HepG2 (cell line): ENCODE measurements at regions not wholly inside any gene's neighbourhood (a gene's known extent, or its start where the extent isn't known, plus 50 kb on each side); places are given as distances from the start of the nearest gene placed in this dataset.

Experiments
- ATAC-seq: fragments of 200-7000 bp; cut with Tn5 transposase; 3 replicates; pipeline ENCODE4 v1.9.1; 2020; ENCODE audit warnings: mild to moderate bottlenecking, moderate library complexity
- BruUV-seq: library from RNA; stranded (reverse); fragments of 400-500 nt; replicated peaks from 2 replicates; lab custom pipeline; 2021; lab: Mats Ljungman, UMichigan
- CTCF ChIA-PET: fragments of 300-600 bp; formaldehyde crosslinking; extraction: SDS; loops from one replicate; lab custom pipeline; 2021; ENCODE audit warnings: low total read pairs, inconsistent platforms, low intra/inter-chr PET ratio; lab: Yijun Ruan, JAX
- POLR2A ChIA-PET: fragments of 350-600 bp; sonication (Branson Sonifier 250); formaldehyde crosslinking; loops from one replicate; lab custom pipeline; 2020; ENCODE audit warnings: antibody characterized with exemption, inconsistent platforms; lab: Yijun Ruan, JAX
- DNase-seq: peaks from one replicate; pipeline ENCODE4 v3.0.0-alpha.2; 2015; ENCODE audit warnings: low spot score
- FAIRE-seq: peaks from 3 replicates; lab custom pipeline; 2011; peaks lifted over from hg19 to GRCh38; lab: Jason Lieb, UNC
- H2AFZ ChIP-seq: one replicate; pipeline ENCODE4 v1.6.1; 2011; ENCODE audit warnings: low read length, inconsistent platforms
- H3K27ac ChIP-seq: fragments of 300-600 bp; 3 replicates; pipeline ENCODE4 v1.8.0; 2011; ENCODE audit warnings: mixed run types, mild to moderate bottlenecking, mixed read lengths, low read length, inconsistent platforms; ENCODE audit not compliant: insufficient read depth; ENCODE audit errors: extremely low read length
- H3K27me3 ChIP-seq, 2 experiments: fragments of 200-600 bp in 1 of 2; 2 replicates in 1 of 2; 3 replicates in 1 of 2; pipeline versions ENCODE4 v1.6.0 to v1.8.0; 2011; ENCODE audit warnings: low read length in 2 of 2, mild to moderate bottlenecking in 2 of 2, moderate library complexity in 2 of 2, inconsistent platforms in 1 of 2; ENCODE audit not compliant: insufficient read depth in 2 of 2, control insufficient read depth in 1 of 2
- H3K36me3 ChIP-seq, 2 experiments: fragments of 200-600 bp in 1 of 2; replicated peaks in 1 of 2; 2 replicates in 1 of 2; 3 replicates in 1 of 2; pipeline versions ENCODE4 v1.5.1 to v1.8.0; 2011; ENCODE audit warnings: low read length in 2 of 2, inconsistent platforms in 1 of 2; ENCODE audit not compliant: insufficient read depth in 2 of 2, control insufficient read depth in 1 of 2
- H3K4me1 ChIP-seq: 2 replicates; pipeline ENCODE4 v1.5.1; 2012; ENCODE audit warnings: low read length, inconsistent platforms; ENCODE audit not compliant: insufficient read depth
- H3K4me2 ChIP-seq: 2 replicates; pipeline ENCODE4 v1.6.0; 2011; ENCODE audit warnings: low read depth, low read length, inconsistent platforms
- H3K4me3 ChIP-seq, 3 experiments: fragments of 200-600 bp in 1 of 3; sonication (generic), shearing (Covaris generic) in 1 of 3; replicated peaks in 1 of 3; 2 replicates each; pipeline ENCODE4 v1.5.1; 2011 to 2016; ENCODE audit warnings: low read length in 3 of 3, inconsistent platforms in 2 of 3, low read depth in 2 of 3, mild to moderate bottlenecking in 2 of 3, control low read depth in 1 of 3, mixed read lengths in 1 of 3; ENCODE audit not compliant: insufficient read depth in 1 of 3
- H3K79me2 ChIP-seq: one replicate; pipeline ENCODE4 v1.6.1; 2011; ENCODE audit warnings: low read length, inconsistent platforms; ENCODE audit not compliant: insufficient read depth
- H3K9ac ChIP-seq: 2 replicates; pipeline ENCODE4 v1.6.0; 2011; ENCODE audit warnings: mild to moderate bottlenecking, low read depth, low read length, inconsistent platforms; ENCODE audit not compliant: insufficient read depth
- H3K9me3 ChIP-seq: 2 replicates; pipeline ENCODE4 v1.5.1; 2012; ENCODE audit warnings: mild to moderate bottlenecking, low read length
- H4K20me1 ChIP-seq: 2 replicates; pipeline ENCODE4 v1.6.0; 2011; ENCODE audit warnings: inconsistent platforms, mild to moderate bottlenecking, low read length, moderate library complexity; ENCODE audit not compliant: insufficient read depth
- GABPB1 ChIP-seq: IDR thresholded peaks from 2 replicates; pipeline ENCODE4 v1.6.1; 2016; ENCODE audit warnings: mild to moderate bottlenecking, missing genetic modification reagents, moderate library complexity, missing compliant biosample characterization
- GATA4 ChIP-seq: sonication (generic); IDR thresholded peaks from 2 replicates; pipeline ENCODE4 v1.6.1; 2016; ENCODE audit warnings: antibody characterized with exemption, low read depth, borderline replicate concordance
- GTF3A ChIP-seq: sonication (generic); formaldehyde crosslinking; conservative IDR thresholded peaks from 2 replicates; pipeline ENCODE4 v1.4.0; 2020; ENCODE audit warnings: mild to moderate bottlenecking, missing genetic modification reagents
- MAZ ChIP-seq, 2 experiments: sonication (generic) in 1 of 2; formaldehyde crosslinking in 1 of 2; IDR thresholded peaks; 2 replicates each; pipeline versions ENCODE4 v1.5.0 to v1.6.1; 2012 to 2020; ENCODE audit warnings: low read depth in 2 of 2, mild to moderate bottlenecking in 2 of 2, borderline replicate concordance in 1 of 2, improper control_type of control experiment in 1 of 2, low read length in 1 of 2, missing genetic modification reagents in 1 of 2, moderate library complexity in 1 of 2
- PCBP1 ChIP-seq: fragments of 200-400 bp; formaldehyde crosslinking; IDR thresholded peaks from 2 replicates; pipeline ENCODE4 v1.6.1; 2017; ENCODE audit warnings: mild to moderate bottlenecking, low read depth, low read length, borderline replicate concordance
- PRMT3 ChIP-seq: sonication (generic); formaldehyde crosslinking; IDR thresholded peaks from 2 replicates; pipeline ENCODE4 v1.8.1; 2022; ENCODE audit warnings: low read depth, mild to moderate bottlenecking, moderate library complexity, missing genetic modification reagents, borderline replicate concordance
- RFXANK ChIP-seq: IDR thresholded peaks from 2 replicates; pipeline ENCODE4 v1.6.1; 2016
- SATB2 ChIP-seq: sonication (generic); formaldehyde crosslinking; IDR thresholded peaks from 2 replicates; pipeline ENCODE4 v1.5.0; 2020; ENCODE audit warnings: missing genetic modification reagents
- YY1 ChIP-seq: IDR thresholded peaks from 2 replicates; pipeline ENCODE4 v1.6.1; 2011; ENCODE audit warnings: low read length, low read depth, moderate library complexity, mild to moderate bottlenecking; ENCODE audit not compliant: insufficient read depth, insufficient replicate concordance
- ZNF12 ChIP-seq: sonication (generic); formaldehyde crosslinking; IDR thresholded peaks from 2 replicates; pipeline ENCODE4 v1.5.0; 2020; ENCODE audit warnings: missing genetic modification reagents
- ZNF782 ChIP-seq: sonication (generic); formaldehyde crosslinking; IDR thresholded peaks from 2 replicates; pipeline ENCODE4 v1.4.0; 2020; ENCODE audit warnings: missing genetic modification reagents, mild to moderate bottlenecking, borderline replicate concordance
- ZSCAN9 ChIP-seq: IDR thresholded peaks from 2 replicates; pipeline ENCODE4 v1.6.1; 2016; ENCODE audit warnings: borderline replicate concordance
- WGBS: methylation state at CpG from one replicate; pipeline ENCODE4 v1.1.6; 2017; ENCODE audit warnings: low lambda C conversion rate; 5-methylcytosine and 5-hydroxymethylcytosine counted together
- in situ Hi-C: cut with HindIII; loops from 2 replicates; pipeline ENCODE4 v1.10.0; 2017; ENCODE audit warnings: low pct_unique_long_range_greater_than_20kb; ENCODE audit not compliant: extremely low pct_ligation_motif_present
- intact Hi-C: fragments of 100-400 bp; cut with micrococcal nuclease; formaldehyde crosslinking; loops from one replicate; pipeline ENCODE4 v1.10.0; 2022; ENCODE audit not compliant: unreplicated experiment
- TF ChIP-seq, protein P1 (sequence below): sonication (generic); formaldehyde crosslinking; IDR thresholded peaks from 2 replicates; pipeline ENCODE4 v1.9.0; 2021; ENCODE audit warnings: missing genetic modification reagents, borderline replicate concordance
- TF ChIP-seq, protein P2 (sequence below): sonication (generic); formaldehyde crosslinking; IDR thresholded peaks from 2 replicates; pipeline ENCODE4 v1.5.0; 2020; ENCODE audit warnings: missing genetic modification reagents
- TF ChIP-seq, protein P3 (sequence below): sonication (generic); formaldehyde crosslinking; IDR thresholded peaks from 2 replicates; pipeline ENCODE4 v1.4.0; 2020; ENCODE audit warnings: missing genetic modification reagents

DNA sequence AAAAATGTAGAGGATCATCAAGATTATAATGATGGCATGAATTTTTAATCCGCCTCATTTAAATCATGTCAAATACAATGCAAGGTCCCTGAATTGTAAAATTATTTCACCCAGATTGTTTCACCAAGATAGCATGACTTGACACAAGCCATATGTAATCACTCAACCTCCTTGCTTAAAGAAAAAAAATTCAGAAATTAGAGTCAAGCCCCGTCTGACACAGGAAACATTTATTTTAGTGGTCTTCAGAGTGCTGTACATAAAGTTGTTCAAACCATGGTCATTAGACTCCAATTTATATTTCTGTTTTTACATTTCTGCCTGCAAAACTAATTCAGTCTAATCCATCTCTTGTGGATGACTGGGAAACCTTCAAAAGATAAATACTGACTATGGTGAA is 200.2 kb downstream of the CBLN4 start:
- Histone ChIP-seq H3K9ac (no peak overlapping the region), H3K4me3 (no peak overlapping the region), H3K27me3 (no peaks in the 10 kb centered on the region), H3K4me1 (no peaks in the 10 kb centered on the region), H3K36me3 (no peaks in the 10 kb centered on the region), H3K79me2 (no peaks in the 10 kb centered on the region), H3K9me3 (peaks cover 79% of the 10 kb centered on the region), H3K27ac (no peak overlapping the region), H3K4me2 (no peak overlapping the region), H2AFZ (no peak overlapping the region), H4K20me1 (no peaks in the 10 kb centered on the region)
- intact Hi-C loops, result no loop called here
- POLR2A ChIA-PET, result no interaction called here
- in situ Hi-C loops, result no loop called here
- FAIRE-seq (no peak), ATAC-seq (no peak), DNase-seq (no peak)
- CTCF ChIA-PET, result no interaction called here
- under 1% methylated on average over 2 of the region's 2 CpGs for WGBS
- no TSS peak for BruUV-seq
- TF ChIP-seq RFXANK (no peak), ZSCAN9 (CRISPR knock-in tag) (no peak), SATB2 (CRISPR knock-in tag) (no peak)

DNA sequence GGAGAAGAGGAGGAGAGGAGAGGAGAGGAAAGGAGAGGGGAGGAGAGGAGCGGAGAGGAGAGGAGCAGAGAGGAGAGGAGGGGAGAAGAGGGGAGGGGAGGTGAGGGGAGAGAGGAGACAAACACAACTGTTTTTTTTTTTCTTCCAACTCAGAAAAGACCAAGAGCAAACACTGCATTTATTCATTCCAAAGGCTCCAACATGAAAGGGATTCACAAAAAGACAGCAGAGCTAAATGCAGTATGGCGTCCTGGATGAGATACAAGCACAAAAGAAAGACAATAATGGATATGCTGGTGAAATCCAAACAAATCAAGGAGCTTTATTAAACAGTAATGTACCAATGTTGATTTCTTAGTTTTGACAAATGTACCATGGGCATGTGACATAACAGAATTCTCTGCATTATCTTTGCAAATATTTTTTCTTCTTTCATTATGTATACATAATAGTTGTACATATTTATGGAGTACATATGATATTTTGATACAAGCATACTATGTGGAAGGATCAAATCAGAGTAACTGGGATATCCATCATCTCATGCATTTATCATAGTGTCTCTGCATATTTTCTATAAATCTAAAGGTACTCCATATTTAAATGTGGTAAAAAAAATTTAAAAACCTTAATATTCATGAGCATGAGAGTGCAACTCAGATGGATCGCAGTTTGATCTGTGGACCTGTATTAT is 204.6 kb downstream of the CBLN4 start:
- H3K27ac ChIP-seq, result no peak overlapping the region
- H3K4me1 ChIP-seq, result no peaks in the 10 kb centered on the region
- 19% methylated on average over 3 of the region's 3 CpGs for WGBS
- POLR2A ChIA-PET, result no interaction called here
- FAIRE-seq, result no peak
- H3K27me3 ChIP-seq, result no peaks in the 10 kb centered on the region
- no peak overlapping the region for H2AFZ ChIP-seq
- in situ Hi-C loops (no loop called here), intact Hi-C loops (no loop called here)
- no peaks in the 10 kb centered on the region for H3K79me2 ChIP-seq
- CTCF ChIA-PET, result no interaction called here
- H3K36me3 ChIP-seq, result no peaks in the 10 kb centered on the region
- peaks cover 99% of the 10 kb centered on the region for H3K9me3 ChIP-seq
- no peaks in the 10 kb centered on the region for H4K20me1 ChIP-seq
- DNase-seq, result no peak
- ATAC-seq, result no peak
- no TSS peak for BruUV-seq
- H3K9ac ChIP-seq, result no peak overlapping the region
- no peak overlapping the region for H3K4me2 ChIP-seq
- H3K4me3 ChIP-seq, result no peak overlapping the region
- TF ChIP-seq, protein P1, sequence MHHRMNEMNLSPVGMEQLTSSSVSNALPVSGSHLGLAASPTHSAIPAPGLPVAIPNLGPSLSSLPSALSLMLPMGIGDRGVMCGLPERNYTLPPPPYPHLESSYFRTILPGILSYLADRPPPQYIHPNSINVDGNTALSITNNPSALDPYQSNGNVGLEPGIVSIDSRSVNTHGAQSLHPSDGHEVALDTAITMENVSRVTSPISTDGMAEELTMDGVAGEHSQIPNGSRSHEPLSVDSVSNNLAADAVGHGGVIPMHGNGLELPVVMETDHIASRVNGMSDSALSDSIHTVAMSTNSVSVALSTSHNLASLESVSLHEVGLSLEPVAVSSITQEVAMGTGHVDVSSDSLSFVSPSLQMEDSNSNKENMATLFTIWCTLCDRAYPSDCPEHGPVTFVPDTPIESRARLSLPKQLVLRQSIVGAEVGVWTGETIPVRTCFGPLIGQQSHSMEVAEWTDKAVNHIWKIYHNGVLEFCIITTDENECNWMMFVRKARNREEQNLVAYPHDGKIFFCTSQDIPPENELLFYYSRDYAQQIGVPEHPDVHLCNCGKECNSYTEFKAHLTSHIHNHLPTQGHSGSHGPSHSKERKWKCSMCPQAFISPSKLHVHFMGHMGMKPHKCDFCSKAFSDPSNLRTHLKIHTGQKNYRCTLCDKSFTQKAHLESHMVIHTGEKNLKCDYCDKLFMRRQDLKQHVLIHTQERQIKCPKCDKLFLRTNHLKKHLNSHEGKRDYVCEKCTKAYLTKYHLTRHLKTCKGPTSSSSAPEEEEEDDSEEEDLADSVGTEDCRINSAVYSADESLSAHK (CRISPR knock-in tag), result no peak
- TF ChIP-seq PCBP1 (0 out of 2 replicates have a peak, but pooled peaks have one; percentile 60), GTF3A (CRISPR knock-in tag) (no peak), PRMT3 (CRISPR knock-in tag) (no peak), GATA4 (no peak), ZNF782 (CRISPR knock-in tag) (no peak), GABPB1 (CRISPR knock-in tag) (no peak), YY1 (no peak), ZNF12 (CRISPR knock-in tag) (no peak), MAZ (IDR thresholded peaks at IDR 0.05; ENCODE audit: borderline replicate concordance, low read depth, low read length) (no peak), MAZ (CRISPR knock-in tag; IDR thresholded peaks at IDR 0.05; ENCODE audit: low read depth) (no peak)
- TF ChIP-seq, protein P2, sequence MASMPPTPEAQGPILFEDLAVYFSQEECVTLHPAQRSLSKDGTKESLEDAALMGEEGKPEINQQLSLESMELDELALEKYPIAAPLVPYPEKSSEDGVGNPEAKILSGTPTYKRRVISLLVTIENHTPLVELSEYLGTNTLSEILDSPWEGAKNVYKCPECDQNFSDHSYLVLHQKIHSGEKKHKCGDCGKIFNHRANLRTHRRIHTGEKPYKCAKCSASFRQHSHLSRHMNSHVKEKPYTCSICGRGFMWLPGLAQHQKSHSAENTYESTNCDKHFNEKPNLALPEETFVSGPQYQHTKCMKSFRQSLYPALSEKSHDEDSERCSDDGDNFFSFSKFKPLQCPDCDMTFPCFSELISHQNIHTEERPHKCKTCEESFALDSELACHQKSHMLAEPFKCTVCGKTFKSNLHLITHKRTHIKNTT (CRISPR knock-in tag), result no peak
- TF ChIP-seq, protein P3, sequence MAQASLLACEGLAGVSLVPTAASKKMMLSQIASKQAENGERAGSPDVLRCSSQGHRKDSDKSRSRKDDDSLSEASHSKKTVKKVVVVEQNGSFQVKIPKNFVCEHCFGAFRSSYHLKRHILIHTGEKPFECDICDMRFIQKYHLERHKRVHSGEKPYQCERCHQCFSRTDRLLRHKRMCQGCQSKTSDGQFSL (CRISPR knock-in tag), result no peak
